ENCODE measurements at regions not wholly inside any gene's neighbourhood (a gene's known extent, or its start where the extent isn't known, plus 50 kb on each side); places are given as distances from the start of the nearest gene placed in this dataset.

DNA sequence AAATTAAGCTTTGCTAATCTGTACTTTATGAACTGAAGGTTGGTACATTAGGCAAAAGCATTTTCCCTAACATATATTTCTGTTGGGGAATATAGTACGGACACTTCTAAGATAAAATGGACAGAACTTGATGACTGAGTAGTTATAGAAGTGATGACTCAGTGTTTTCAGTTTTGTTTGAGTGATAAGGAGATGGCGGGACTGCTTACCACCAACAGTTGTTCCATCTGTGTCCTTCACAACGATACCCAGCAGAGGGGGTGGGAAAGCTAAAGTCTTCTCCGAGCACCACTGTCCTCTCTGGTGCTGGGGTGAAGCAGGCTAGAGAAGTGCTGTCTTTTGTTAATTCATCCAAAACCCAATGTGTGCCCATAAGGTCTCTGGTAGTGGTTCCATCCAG is 195.8 kb downstream of the CD47 start:
- H3K27me3 ChIP-seq (ENCODE audit: insufficient read depth, low read depth), result no peaks in the 10 kb centered on the region
- H4K20me1 ChIP-seq (ENCODE audit: insufficient read depth), result no peaks in the 10 kb centered on the region
- no peak overlapping the region for H3K9ac ChIP-seq
- TF ChIP-seq, protein P1, sequence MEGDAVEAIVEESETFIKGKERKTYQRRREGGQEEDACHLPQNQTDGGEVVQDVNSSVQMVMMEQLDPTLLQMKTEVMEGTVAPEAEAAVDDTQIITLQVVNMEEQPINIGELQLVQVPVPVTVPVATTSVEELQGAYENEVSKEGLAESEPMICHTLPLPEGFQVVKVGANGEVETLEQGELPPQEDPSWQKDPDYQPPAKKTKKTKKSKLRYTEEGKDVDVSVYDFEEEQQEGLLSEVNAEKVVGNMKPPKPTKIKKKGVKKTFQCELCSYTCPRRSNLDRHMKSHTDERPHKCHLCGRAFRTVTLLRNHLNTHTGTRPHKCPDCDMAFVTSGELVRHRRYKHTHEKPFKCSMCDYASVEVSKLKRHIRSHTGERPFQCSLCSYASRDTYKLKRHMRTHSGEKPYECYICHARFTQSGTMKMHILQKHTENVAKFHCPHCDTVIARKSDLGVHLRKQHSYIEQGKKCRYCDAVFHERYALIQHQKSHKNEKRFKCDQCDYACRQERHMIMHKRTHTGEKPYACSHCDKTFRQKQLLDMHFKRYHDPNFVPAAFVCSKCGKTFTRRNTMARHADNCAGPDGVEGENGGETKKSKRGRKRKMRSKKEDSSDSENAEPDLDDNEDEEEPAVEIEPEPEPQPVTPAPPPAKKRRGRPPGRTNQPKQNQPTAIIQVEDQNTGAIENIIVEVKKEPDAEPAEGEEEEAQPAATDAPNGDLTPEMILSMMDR (conservative IDR thresholded peaks at IDR 0.05; ENCODE audit: low read depth, low read length), result no peak
- H2AFZ ChIP-seq (ENCODE audit: low read depth), result no peak overlapping the region
- H3K79me2 ChIP-seq (ENCODE audit: insufficient read depth, low read depth), result no peaks in the 10 kb centered on the region
- H3K4me3 ChIP-seq (IDR thresholded peaks at IDR 0.05; ENCODE audit: insufficient read depth, low read depth, low read length), result no peak overlapping the region
- no peaks in the 10 kb centered on the region for H3K36me3 ChIP-seq (ENCODE audit: insufficient read depth)
- H3K4me2 ChIP-seq, result no peak overlapping the region
- no peaks in the 10 kb centered on the region for H3K4me1 ChIP-seq (ENCODE audit: low read depth, poor library complexity, severe bottlenecking)
- H3K27ac ChIP-seq, result no peak overlapping the region

GRCh38 chr3:107892955-107893624 is 197.7 kb downstream of the CD47 start:
- Histone ChIP-seq H3K79me2 (ENCODE audit: insufficient read depth, low read depth) (no peaks in the 10 kb centered on the region), H3K27ac (no peak overlapping the region), H3K4me2 (no peak overlapping the region), H3K4me3 (IDR thresholded peaks at IDR 0.05; ENCODE audit: insufficient read depth, low read depth, low read length) (no peak overlapping the region), H3K27me3 (ENCODE audit: insufficient read depth, low read depth) (no peaks in the 10 kb centered on the region), H3K4me1 (ENCODE audit: low read depth, poor library complexity, severe bottlenecking) (no peaks in the 10 kb centered on the region), H4K20me1 (ENCODE audit: insufficient read depth) (no peaks in the 10 kb centered on the region), H2AFZ (ENCODE audit: low read depth) (no peak overlapping the region), H3K36me3 (ENCODE audit: insufficient read depth) (no peaks in the 10 kb centered on the region), H3K9ac (no peak overlapping the region)
- TF ChIP-seq, protein P1 (conservative IDR thresholded peaks at IDR 0.05; ENCODE audit: low read depth, low read length), result no peak

GRCh38 chr3:107884719-107885460 is 205.9 kb downstream of the CD47 start:
- Histone ChIP-seq H2AFZ (ENCODE audit: low read depth) (no peak overlapping the region), H3K4me1 (ENCODE audit: low read depth, poor library complexity, severe bottlenecking) (no peaks in the 10 kb centered on the region), H3K4me3 (IDR thresholded peaks at IDR 0.05; ENCODE audit: insufficient read depth, low read depth, low read length) (no peak overlapping the region), H3K4me2 (no peak overlapping the region), H3K36me3 (ENCODE audit: insufficient read depth) (no peaks in the 10 kb centered on the region), H4K20me1 (ENCODE audit: insufficient read depth) (no peaks in the 10 kb centered on the region), H3K9ac (no peak overlapping the region), H3K27ac (no peak overlapping the region), H3K79me2 (ENCODE audit: insufficient read depth, low read depth) (no peaks in the 10 kb centered on the region), H3K27me3 (ENCODE audit: insufficient read depth, low read depth) (no peaks in the 10 kb centered on the region)
- TF ChIP-seq, protein P1 (conservative IDR thresholded peaks at IDR 0.05; ENCODE audit: low read depth, low read length), result no peak

- TF ChIP-seq, protein P1 (conservative IDR thresholded peaks at IDR 0.05; ENCODE audit: low read depth, low read length), result no peak
- no peaks in the 10 kb centered on the region for H3K4me1 ChIP-seq (ENCODE audit: low read depth, poor library complexity, severe bottlenecking)
- no peak overlapping the region for H3K27ac ChIP-seq
- no peaks in the 10 kb centered on the region for H4K20me1 ChIP-seq (ENCODE audit: insufficient read depth)
- H3K36me3 ChIP-seq (ENCODE audit: insufficient read depth), result no peaks in the 10 kb centered on the region
- no peaks in the 10 kb centered on the region for H3K79me2 ChIP-seq (ENCODE audit: insufficient read depth, low read depth)
- H3K4me3 ChIP-seq (IDR thresholded peaks at IDR 0.05; ENCODE audit: insufficient read depth, low read depth, low read length), result no peak overlapping the region
- H2AFZ ChIP-seq (ENCODE audit: low read depth), result no peak overlapping the region
- H3K9ac ChIP-seq, result no peak overlapping the region
- no peaks in the 10 kb centered on the region for H3K27me3 ChIP-seq (ENCODE audit: insufficient read depth, low read depth)
- no peak overlapping the region for H3K4me2 ChIP-seq
These were observed 206.8 kb downstream of the CD47 start for GRCh38 chr3:107884028-107884427.

All from KMS-11 (cell line).